ENCODE measurements at regions not wholly inside any gene's neighbourhood (a gene's known extent, or its start where the extent isn't known, plus 50 kb on each side); places are given as distances from the start of the nearest gene placed in this dataset.
"Not testable (repeated sequence)": the region's sequence is repeated elsewhere in the genome, so short reads cannot be mapped to it uniquely, and the experiment has no call there.

DNA sequence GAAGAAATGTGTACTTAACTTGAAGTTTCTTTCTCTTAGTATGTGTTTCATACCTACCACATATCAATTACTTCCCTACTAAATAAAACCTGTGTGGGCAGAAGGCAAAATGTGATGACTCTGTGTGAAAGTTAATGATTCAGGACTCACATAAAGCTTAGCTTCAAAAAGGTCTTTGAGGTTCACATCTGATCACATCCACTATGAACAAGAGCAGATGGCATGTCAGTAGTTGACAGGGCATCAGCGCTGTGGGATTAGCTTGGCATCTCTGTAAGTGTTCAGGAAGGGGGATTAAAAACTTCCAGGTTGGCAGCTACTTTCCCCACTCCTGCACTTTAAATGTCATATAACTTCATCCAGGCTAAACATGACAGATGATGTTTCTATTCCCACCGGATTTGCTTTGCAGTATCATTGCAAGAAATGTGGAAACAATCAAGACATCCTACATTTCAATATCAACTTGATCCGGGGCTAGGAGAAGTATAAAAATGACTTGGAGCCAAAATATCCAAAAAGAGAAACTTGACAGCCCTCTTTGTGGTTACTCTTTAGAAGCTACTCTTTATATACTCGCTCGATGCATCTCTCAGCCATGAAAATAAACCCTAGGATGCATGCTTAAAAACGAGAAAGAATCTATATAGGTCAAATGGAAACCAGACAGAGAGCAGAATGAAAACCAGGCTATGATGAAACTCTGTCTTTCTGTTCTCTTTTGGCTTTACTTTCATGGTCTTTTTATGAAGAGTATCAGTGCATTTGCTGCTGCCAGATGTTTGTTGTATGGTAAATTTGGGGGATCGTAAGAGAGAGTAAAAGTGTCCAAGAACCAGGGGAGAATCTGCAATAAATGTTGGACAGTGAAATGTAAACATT is 273.1 kb upstream of the ALCAM start:
- ATAC-seq: no peak

DNA sequence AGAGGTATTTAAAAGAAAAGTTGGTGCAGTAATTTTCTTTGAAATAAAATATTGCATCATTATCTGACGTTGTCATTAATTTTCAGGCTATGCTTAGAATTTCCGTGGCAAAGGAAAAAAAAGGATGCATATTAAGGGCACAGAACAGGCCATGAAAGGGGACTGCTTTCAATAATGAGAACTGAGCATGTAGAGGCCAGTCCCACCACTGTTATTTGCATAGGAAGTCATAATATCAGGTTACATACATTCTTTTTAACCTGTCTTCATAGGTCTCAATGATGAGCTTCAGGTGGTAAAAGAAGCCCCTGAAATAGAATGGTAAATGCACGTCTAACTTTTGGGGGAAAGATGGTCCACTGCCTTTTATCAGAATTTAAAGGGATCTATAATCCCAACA is 272.1 kb upstream of the ALCAM start:
- no peak for ATAC-seq

DNA sequence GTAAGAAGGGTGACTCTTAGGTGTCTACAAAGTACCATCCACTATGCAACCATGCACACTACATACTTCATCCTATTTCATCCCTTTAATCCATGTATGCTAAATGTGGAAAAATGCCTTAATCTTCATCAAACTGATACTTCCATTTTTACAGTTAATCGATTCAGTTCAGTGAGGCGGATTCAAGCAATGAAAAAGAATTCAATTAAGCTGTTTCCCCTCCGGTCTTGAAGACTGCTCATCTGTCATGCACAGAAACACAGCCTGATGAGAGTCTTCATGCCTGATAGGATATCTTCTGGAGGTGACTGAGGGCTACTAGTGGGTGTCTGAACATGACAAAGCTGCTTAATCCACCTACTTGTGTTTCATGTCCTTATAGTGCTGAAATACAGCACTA is 270.6 kb upstream of the ALCAM start:
- no peak for ATAC-seq

DNA sequence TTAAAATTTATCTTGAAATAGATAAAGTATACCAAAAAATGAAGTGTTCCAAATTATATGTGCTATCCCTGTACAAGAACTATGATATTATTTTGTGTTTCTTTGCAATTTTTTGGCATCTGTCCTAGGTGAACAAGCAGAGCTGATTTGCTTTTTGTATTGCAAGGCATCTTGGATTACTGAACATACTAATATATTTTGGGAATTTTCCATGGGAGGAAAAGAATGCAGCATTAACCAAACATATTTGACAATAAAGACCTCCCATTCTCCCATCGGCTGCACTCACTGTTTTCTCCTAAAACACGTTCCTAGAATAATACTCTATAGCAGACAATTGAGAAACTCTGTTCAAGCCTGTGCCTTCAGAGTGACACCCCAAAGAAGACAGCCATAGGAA is 265.1 kb upstream of the ALCAM start:
- ATAC-seq: no peak

DNA sequence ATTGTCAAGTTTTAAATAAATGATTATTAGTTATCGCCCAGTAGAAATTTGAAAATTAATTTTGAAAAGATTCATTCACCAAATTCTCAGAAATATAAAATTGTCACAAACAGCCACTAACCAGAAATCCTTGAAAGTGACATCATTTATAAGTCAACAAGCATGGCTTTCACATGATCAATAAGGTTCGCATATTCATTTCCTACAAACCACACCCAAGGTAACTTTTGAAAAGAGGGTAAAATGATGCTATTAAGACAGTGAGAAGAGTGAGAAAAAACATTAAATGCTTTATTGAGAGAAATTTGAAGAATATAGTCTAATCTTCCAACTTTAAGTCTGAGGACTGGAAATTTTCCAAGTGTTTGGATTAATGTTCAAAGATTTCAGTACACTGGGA is 263.6 kb upstream of the ALCAM start:
- no peak for ATAC-seq

DNA sequence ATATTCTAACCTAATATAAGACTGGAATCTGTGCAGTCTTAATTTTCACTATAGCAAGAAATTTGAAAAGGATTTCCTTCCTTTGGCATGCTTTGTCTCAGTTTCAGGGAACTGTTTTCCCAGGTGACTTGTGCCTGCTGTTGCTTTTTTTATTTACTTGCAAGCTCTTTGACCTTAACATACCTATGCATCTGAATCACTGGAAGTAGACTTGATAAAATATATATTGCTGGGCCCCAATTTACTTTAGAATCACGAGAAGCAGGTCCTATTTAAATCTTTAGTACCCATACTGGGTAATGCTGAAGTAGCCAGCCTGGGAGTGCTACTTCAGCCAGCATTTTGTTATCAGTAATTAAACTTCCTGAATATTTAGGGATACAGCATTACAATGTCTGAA is 257.9 kb upstream of the ALCAM start:
- no peak for ATAC-seq

DNA sequence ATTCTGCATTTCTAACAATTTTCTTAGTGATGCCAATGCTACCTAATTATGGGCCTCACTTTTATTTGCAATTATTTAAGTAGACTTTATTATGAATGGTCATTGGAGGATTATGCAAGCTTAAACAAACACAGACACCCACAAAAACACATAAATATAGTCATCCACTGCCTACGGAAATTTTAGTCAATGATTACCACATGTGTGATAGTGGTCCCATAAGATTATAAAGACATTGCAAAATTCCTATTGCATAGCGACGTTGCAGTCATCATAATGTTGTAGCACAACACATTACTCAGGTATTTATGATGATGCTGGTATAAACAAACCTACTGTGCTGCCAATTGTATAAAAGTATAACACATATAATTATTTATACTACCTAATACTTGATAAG is 247.8 kb upstream of the ALCAM start:
- ATAC-seq: no peak

DNA sequence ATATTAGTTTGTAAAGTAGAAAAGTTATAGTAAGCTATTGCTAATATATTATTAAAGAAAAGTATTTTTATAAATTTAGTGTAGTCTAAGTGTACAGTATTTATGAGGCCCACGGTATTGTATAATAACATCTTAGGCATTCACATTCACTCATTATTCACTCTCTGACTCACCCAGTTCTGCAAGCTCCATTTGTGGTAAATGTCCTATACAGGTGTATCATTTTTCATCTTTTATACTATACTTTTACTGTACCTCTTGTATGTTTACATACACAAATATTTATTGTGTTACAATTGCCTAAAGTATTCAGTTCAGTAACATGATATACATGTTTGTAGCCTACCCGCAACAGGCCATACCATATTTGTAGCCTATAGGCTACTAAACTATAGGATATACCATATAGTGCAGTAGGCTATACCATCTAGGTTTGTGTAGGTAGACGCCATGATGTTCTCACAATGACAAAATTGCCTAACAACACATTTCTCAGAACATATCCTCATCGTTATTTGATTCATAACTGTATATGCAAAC is 246.8 kb upstream of the ALCAM start:
- no peak for ATAC-seq

DNA sequence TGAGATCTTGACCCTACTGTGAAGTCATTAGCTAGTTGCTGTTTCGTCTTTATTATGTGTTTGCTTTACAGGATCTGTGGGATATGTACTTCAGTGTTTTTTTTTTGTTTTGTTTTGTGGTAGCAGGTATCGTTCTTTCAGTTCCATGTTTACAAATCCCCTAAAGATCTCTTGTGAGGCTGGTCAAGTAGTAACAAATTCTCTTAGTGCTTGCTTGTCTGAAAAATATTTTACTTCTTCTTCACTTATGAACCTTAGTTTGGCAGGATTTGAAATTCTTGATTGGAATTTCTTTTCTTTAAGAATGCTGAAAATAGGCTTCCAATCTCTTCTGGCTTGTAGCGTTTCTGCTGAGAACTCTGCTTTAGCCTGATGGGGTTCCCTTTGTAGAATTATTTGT is 235.8 kb upstream of the ALCAM start:
- no peak for ATAC-seq

DNA sequence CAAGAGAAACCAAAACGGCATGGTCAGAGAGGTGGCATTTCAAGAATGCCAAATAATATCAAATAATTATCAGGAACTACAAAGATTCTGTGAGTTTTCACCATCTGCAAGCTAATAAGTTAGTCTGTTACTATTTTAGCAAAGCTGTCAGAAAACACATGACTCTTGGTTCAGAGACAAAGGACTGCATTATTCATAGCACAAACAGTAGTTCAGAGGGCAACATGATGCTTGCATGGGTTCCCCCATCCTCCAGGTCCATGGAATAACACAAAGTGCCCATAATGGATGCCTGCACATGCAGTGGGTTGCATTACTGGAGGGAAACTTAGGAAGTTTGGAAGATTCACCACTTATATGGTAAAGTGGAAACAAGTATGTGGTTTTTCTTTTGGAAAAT is 228.8 kb upstream of the ALCAM start:
- no peak for ATAC-seq

DNA sequence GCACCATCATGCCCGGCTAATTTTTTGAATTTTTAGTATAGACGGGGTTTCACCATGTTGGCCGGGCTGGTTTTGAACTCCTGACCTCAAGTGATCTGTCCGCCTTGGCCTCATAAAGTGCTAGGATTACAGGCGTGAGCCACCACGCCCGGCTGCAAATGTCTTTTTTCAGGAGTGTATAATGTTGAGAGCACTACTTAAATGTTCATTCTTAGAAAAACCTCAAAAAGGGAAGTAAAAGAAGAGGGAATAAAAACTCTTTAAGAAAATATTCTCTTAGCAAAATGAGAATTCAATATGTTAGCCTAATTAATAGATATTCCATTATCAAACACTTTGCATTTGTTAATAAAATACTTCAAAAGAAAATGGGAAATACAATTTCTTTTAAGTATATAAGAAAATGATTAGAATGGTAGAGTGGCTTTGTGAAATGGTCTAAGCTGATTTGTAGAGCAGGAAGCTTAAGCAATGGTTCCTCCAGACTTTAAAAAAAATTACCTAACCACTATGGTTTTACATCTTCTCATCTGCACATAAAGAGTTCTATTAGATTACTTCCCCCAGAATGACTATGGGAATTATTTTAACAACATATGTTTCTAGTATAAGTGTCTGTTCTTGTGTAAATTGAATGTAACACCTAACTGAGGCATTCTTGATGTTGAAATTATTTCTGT is 226.7 kb upstream of the ALCAM start:
- ATAC-seq: no peak

DNA sequence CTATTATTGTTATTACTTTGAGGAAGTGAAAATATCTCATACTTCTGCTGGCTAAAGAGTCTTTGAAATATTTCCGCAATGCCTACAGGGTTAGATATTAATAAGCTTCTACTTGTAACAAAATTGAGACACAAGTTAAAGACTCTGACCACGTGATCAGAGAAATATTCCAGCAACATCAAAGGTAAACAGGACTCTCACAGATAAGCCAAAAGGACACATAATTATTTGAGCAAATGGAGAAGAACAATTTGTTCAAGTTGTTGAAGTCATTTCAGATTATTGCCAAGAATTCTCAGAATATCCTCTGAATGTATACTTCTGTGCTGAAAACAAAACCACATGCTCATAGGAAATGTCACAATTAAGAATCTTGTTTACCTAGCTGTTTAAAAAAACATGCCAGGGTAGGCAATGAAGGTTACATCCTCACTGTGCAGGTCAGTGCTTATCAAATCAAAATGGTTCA is 225.8 kb upstream of the ALCAM start:
- no peak for ATAC-seq

DNA sequence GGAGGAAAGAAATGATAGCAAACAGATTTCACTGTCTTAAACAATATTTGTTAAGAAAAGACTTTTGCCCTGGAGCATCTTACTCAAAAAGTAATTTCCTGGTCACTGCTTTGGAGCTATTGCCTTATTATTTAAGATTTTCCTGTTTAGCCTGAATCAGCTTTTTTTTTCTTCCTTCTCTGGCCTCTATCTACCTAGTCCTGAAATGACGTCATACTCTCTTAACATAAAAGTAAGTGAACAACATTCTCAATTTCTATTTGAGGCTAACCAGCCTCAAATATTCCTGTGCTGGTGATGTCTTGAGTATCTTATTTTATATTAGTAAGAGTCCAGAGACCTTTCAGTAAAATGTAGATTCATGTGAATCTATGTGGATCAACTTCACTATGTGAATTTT is 221.9 kb upstream of the ALCAM start:
- no peak for ATAC-seq

DNA sequence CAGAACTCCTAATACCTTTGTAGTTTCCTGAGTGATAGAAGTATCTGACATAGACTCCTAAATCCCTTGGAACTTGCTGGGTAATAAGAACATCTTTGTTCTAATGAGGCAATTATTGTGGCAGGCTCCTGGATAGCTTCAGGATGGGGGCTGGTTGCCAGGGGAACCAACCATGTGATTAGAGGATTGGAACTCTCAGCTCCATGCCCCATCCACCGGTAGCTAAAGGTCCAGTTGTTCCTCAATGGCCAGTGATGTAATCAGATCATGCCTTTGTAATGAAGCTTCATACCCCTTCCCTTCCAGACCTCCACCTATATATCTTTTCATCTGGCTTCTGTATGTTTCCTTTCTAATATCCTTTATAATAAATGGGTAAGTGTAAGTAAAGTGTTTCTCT is 221.2 kb upstream of the ALCAM start:
- ATAC-seq: no peak

DNA sequence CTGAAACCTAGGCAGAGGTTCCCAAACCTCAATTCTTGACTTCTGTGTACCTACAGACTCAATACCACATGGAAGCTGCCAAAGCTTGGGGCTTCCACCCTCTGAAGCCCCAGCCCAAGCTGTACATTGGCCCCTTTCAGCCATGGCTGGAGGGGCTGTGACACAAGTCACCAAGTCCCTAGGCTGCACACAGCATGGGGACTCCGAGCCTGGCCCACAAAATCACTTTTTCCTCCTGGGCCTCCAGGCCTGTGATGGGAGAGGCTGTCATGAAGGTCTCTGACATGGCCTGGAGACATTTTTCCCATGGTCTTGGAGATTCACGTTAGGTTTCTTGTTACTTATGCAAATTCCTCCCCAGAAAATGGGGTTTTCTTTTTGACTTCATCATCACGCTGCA is 217.5 kb upstream of the ALCAM start:
- ATAC-seq: not testable (repeated sequence)

DNA sequence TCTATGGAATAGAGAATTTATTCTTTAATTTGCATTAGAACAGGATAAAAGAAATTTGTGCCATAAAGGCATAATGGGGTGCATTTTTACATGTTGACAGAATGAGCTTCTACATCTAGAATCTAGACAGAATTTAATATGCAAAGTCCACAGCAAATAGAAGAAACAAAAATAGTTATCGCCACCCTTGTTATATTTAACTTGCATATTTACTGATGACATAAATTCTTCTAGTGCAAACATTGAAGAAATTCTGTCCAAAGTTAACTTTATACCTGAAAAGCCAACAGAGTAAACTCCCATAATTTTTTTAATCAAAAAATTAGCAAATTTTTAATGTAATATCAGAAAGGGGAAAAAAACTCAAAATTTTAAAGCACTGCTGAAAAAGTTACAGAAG is 213.7 kb upstream of the ALCAM start:
- ATAC-seq: no peak

DNA sequence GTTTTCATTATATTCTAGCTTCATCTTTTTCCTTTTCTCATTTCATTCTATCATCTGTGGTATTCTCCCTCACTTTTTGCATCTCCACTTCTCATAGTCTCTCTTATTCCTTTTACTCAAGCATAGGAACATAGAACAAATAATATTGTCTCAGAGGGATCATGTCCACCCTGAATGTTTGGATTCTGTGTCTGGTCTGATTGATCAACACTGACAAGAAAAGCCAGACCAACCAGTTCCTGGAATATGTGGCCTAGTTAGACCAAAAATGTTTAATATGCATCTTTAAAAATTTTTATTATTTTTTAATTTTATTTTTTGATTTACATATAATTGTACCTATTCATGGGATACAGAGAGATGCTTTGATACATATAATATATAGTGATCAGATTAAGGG is 212.0 kb upstream of the ALCAM start:
- ATAC-seq: no peak

DNA sequence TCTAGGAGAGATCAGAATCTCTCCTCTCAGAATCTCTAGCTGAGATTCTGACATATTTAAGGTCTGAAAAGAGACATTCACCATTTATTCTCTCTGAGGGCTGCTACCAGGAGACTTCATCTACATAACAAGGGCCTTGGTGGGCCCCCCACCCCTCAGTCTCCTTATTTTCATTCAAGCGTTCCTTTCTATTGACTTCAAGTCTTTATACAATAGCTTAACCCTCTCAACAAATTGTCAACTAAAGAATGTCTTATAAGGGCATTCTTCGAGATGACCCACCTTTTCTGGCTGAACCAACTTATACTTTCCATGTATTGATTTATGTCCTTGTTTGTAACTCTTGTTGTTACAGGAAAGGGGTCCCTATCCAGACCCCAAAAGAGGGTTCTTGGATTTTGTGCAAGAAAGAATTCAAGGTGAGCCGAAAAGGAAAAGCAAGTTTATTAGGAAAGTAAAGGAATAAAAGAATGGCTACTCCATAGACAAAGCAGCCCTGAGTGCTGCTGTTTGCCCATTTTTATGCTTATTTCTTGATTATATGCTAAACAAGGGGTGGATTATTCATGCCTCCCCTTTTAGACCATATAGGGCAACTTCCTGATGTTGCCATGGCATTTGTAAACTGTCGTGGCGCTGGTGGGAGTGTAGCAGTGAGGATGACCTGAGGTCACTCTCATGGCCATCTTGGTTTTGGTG is 209.5 kb upstream of the ALCAM start:
- no peak for ATAC-seq

DNA sequence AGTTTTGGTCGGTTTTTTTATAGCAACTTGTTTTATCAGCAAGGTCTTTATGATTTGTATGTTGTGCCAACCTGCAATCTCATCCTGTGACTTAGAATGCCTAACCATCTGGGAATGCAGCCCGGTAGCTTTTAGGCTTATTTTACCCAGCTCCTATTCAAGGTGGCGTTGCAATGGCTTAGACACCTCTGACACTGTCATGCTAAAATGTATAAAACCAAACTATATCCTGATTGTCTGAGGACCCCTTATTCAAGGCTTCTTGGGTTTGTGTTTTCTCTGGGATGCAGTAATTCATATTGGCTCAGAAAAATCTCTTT is 209.0 kb upstream of the ALCAM start:
- no peak for ATAC-seq

DNA sequence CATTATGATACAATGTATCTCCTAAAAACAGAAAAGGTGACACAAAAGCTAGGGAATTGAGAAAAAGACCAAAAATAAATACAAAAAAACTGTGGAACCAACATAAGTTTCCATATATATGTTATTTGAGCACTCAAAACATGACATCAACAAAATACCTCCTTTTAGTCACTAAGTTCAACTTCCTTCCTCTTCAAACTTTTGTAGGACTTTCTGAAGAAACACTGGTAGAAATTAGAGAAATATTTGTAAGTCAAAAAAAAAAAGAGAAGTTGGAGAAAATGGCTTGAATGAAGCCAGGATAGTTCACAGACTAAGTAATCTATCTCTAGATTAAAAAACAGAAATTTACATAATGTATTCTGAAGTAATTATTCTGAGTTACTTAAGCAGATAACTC is 208.4 kb upstream of the ALCAM start:
- ATAC-seq: no peak

DNA sequence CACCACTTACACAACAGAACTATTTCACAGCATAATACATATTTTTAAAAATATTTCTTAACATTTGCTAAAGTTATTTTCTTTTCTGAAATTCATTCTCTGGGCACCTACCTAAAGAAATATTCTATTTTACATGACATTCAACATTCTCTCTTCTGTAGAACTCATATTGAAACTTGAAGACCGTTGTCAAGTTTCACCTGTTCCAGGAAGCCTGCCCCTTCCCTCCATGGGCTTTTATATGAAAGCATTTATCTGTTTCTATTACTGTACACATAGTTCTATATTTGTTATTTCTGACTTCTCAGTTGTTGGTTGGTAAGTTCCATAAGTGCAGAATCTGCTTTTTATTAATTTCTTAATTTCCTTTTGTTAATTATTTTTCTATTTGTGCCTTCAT is 204.3 kb upstream of the ALCAM start:
- ATAC-seq: no peak

DNA sequence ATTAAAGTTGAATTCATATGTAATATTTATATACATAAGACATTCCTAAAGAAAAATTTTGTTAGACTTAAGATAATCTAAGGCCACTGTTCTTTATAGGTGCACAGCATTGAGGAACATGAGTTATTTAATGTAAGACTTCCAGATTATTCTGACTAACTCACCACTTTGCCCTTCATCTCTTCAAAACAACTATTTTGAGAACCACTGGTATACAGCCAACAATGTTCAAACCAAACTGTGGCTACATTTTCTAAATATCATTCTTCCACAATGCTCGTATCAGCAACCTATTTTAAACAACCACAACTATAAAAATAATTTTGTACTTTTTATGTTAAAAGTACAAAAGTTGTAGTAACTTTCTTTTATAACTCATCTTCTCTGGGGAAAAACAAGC is 199.8 kb upstream of the ALCAM start:
- ATAC-seq: no peak

DNA sequence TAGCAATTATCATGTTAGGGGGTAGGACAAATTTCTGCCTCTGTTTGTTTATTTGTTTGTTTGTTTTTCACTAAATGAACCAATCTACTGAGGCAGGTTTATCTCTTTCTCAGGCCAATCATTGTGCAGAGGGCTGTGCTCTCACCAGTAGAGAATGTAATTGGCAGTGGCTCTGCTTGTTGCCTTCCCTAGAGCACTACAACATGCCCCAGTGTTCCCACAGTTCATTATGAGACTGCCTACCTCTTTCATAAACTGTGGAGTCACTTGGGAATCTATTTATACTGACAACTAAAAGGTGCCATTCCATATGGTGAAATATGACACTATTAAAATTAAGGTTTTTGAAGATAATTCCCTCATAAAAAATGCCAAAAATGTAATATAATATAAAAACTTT is 196.3 kb upstream of the ALCAM start:
- no peak for ATAC-seq
